HepG2 (cell line): ENCODE measurements at regions not wholly inside any gene's neighbourhood (a gene's known extent, or its start where the extent isn't known, plus 50 kb on each side); places are given as distances from the start of the nearest gene placed in this dataset.

Source experiments
- ATAC-seq: fragments of 200-7000 bp; cut with Tn5 transposase; 3 replicates; pipeline ENCODE4 v1.9.1; 2020; ENCODE audit warnings: mild to moderate bottlenecking, moderate library complexity
- BruUV-seq: library from RNA; stranded (reverse); fragments of 400-500 nt; replicated peaks from 2 replicates; lab custom pipeline; 2021; lab: Mats Ljungman, UMichigan
- CTCF ChIA-PET: fragments of 300-600 bp; formaldehyde crosslinking; extraction: SDS; loops from one replicate; lab custom pipeline; 2021; ENCODE audit warnings: low total read pairs, inconsistent platforms, low intra/inter-chr PET ratio; lab: Yijun Ruan, JAX
- POLR2A ChIA-PET: fragments of 350-600 bp; sonication (Branson Sonifier 250); formaldehyde crosslinking; loops from one replicate; lab custom pipeline; 2020; ENCODE audit warnings: antibody characterized with exemption, inconsistent platforms; lab: Yijun Ruan, JAX
- DNase-seq: peaks from one replicate; pipeline ENCODE4 v3.0.0-alpha.2; 2015; ENCODE audit warnings: low spot score
- FAIRE-seq: peaks from 3 replicates; lab custom pipeline; 2011; peaks lifted over from hg19 to GRCh38; lab: Jason Lieb, UNC
- H2AFZ ChIP-seq: one replicate; pipeline ENCODE4 v1.6.1; 2011; ENCODE audit warnings: low read length, inconsistent platforms
- H3K27ac ChIP-seq: fragments of 300-600 bp; 3 replicates; pipeline ENCODE4 v1.8.0; 2011; ENCODE audit warnings: mixed run types, mild to moderate bottlenecking, mixed read lengths, low read length, inconsistent platforms; ENCODE audit not compliant: insufficient read depth; ENCODE audit errors: extremely low read length
- H3K27me3 ChIP-seq, 2 experiments: fragments of 200-600 bp in 1 of 2; 2 replicates in 1 of 2; 3 replicates in 1 of 2; pipeline versions ENCODE4 v1.6.0 to v1.8.0; 2011; ENCODE audit warnings: low read length in 2 of 2, mild to moderate bottlenecking in 2 of 2, moderate library complexity in 2 of 2, inconsistent platforms in 1 of 2; ENCODE audit not compliant: insufficient read depth in 2 of 2, control insufficient read depth in 1 of 2
- H3K36me3 ChIP-seq, 2 experiments: fragments of 200-600 bp in 1 of 2; replicated peaks in 1 of 2; 2 replicates in 1 of 2; 3 replicates in 1 of 2; pipeline versions ENCODE4 v1.5.1 to v1.8.0; 2011; ENCODE audit warnings: low read length in 2 of 2, inconsistent platforms in 1 of 2; ENCODE audit not compliant: insufficient read depth in 2 of 2, control insufficient read depth in 1 of 2
- H3K4me1 ChIP-seq: 2 replicates; pipeline ENCODE4 v1.5.1; 2012; ENCODE audit warnings: low read length, inconsistent platforms; ENCODE audit not compliant: insufficient read depth
- H3K4me2 ChIP-seq: 2 replicates; pipeline ENCODE4 v1.6.0; 2011; ENCODE audit warnings: low read depth, low read length, inconsistent platforms
- H3K4me3 ChIP-seq, 3 experiments: fragments of 200-600 bp in 1 of 3; sonication (generic), shearing (Covaris generic) in 1 of 3; replicated peaks in 1 of 3; 2 replicates each; pipeline ENCODE4 v1.5.1; 2011 to 2016; ENCODE audit warnings: low read length in 3 of 3, inconsistent platforms in 2 of 3, low read depth in 2 of 3, mild to moderate bottlenecking in 2 of 3, control low read depth in 1 of 3, mixed read lengths in 1 of 3; ENCODE audit not compliant: insufficient read depth in 1 of 3
- H3K79me2 ChIP-seq: one replicate; pipeline ENCODE4 v1.6.1; 2011; ENCODE audit warnings: low read length, inconsistent platforms; ENCODE audit not compliant: insufficient read depth
- H3K9ac ChIP-seq: 2 replicates; pipeline ENCODE4 v1.6.0; 2011; ENCODE audit warnings: mild to moderate bottlenecking, low read depth, low read length, inconsistent platforms; ENCODE audit not compliant: insufficient read depth
- H3K9me3 ChIP-seq: 2 replicates; pipeline ENCODE4 v1.5.1; 2012; ENCODE audit warnings: mild to moderate bottlenecking, low read length
- H4K20me1 ChIP-seq: 2 replicates; pipeline ENCODE4 v1.6.0; 2011; ENCODE audit warnings: inconsistent platforms, mild to moderate bottlenecking, low read length, moderate library complexity; ENCODE audit not compliant: insufficient read depth
- SNAI1 ChIP-seq: sonication (generic); formaldehyde crosslinking; IDR thresholded peaks from 2 replicates; pipeline ENCODE4 v1.5.0; 2020; ENCODE audit warnings: mild to moderate bottlenecking, missing genetic modification reagents, borderline replicate concordance
- STAG1 ChIP-seq: sonication (generic); formaldehyde crosslinking; IDR thresholded peaks from 2 replicates; pipeline ENCODE4 v1.4.0; 2020; ENCODE audit warnings: missing genetic modification reagents
- YEATS4 ChIP-seq: sonication (generic); formaldehyde crosslinking; IDR thresholded peaks from 2 replicates; pipeline ENCODE4 v1.4.0; 2020; ENCODE audit warnings: missing genetic modification reagents, borderline replicate concordance
- ZNF296 ChIP-seq: sonication (generic); formaldehyde crosslinking; conservative IDR thresholded peaks from 2 replicates; pipeline ENCODE4 v1.5.0; 2020; ENCODE audit warnings: mild to moderate bottlenecking, missing genetic modification reagents
- ZSCAN12 ChIP-seq: sonication (generic); formaldehyde crosslinking; IDR thresholded peaks from 2 replicates; pipeline ENCODE4 v1.9.0; 2021; ENCODE audit warnings: mild to moderate bottlenecking, missing genetic modification reagents
- WGBS: methylation state at CpG from one replicate; pipeline ENCODE4 v1.1.6; 2017; ENCODE audit warnings: low lambda C conversion rate; 5-methylcytosine and 5-hydroxymethylcytosine counted together
- in situ Hi-C: cut with HindIII; loops from 2 replicates; pipeline ENCODE4 v1.10.0; 2017; ENCODE audit warnings: low pct_unique_long_range_greater_than_20kb; ENCODE audit not compliant: extremely low pct_ligation_motif_present
- intact Hi-C: fragments of 100-400 bp; cut with micrococcal nuclease; formaldehyde crosslinking; loops from one replicate; pipeline ENCODE4 v1.10.0; 2022; ENCODE audit not compliant: unreplicated experiment
- TF ChIP-seq, protein P1 (sequence below): sonication (generic); formaldehyde crosslinking; IDR thresholded peaks from 2 replicates; pipeline ENCODE4 v1.4.0; 2020; ENCODE audit warnings: missing genetic modification reagents, borderline replicate concordance
- TF ChIP-seq, protein P2 (sequence below): IDR thresholded peaks from 2 replicates; pipeline ENCODE4 v1.6.1; 2016; ENCODE audit warnings: missing biosample characterization, missing genetic modification reagents, low read depth

DNA sequence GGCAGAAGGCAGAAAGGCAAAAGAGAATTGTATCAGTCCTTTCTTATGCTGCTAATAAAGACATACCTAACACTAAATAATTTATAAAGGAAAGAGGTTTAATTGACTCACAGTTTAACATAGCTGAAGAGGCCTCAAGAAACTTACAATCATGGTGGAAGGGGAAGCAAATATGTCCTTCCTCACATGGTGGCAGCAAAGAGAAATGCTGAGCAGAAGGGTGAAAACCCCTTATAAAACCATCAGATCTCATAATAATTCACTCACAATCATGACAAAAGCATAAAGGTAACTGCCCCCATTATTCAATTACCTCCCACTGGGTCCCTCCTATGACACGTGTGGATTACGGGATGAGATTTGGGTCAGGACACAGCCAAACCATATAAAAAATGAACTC, 312.5 kb upstream of the PTGER4 start:
- no peak for DNase-seq
- BruUV-seq: no TSS peak
- ChIA-PET CTCF (no interaction called here), POLR2A (no interaction called here)
- Histone ChIP-seq H3K27ac (no peak overlapping the region), H3K79me2 (no peaks in the 10 kb centered on the region), H3K9me3 (no peaks in the 10 kb centered on the region), H2AFZ (no peak overlapping the region), H3K4me1 (no peaks in the 10 kb centered on the region), H3K27me3 (no peaks in the 10 kb centered on the region), H4K20me1 (no peaks in the 10 kb centered on the region), H3K9ac (no peak overlapping the region), H3K4me2 (no peak overlapping the region), H3K4me3 (no peak overlapping the region), H3K36me3 (no peaks in the 10 kb centered on the region)
- intact Hi-C loops (no loop called here), in situ Hi-C loops (no loop called here)
- FAIRE-seq: no peak
- ATAC-seq: no peak
- TF ChIP-seq STAG1 (CRISPR knock-in tag): peak; percentile 33
- no peak for TF ChIP-seq YEATS4
- 94% methylated on average over 2 of the region's 2 CpGs for WGBS

DNA sequence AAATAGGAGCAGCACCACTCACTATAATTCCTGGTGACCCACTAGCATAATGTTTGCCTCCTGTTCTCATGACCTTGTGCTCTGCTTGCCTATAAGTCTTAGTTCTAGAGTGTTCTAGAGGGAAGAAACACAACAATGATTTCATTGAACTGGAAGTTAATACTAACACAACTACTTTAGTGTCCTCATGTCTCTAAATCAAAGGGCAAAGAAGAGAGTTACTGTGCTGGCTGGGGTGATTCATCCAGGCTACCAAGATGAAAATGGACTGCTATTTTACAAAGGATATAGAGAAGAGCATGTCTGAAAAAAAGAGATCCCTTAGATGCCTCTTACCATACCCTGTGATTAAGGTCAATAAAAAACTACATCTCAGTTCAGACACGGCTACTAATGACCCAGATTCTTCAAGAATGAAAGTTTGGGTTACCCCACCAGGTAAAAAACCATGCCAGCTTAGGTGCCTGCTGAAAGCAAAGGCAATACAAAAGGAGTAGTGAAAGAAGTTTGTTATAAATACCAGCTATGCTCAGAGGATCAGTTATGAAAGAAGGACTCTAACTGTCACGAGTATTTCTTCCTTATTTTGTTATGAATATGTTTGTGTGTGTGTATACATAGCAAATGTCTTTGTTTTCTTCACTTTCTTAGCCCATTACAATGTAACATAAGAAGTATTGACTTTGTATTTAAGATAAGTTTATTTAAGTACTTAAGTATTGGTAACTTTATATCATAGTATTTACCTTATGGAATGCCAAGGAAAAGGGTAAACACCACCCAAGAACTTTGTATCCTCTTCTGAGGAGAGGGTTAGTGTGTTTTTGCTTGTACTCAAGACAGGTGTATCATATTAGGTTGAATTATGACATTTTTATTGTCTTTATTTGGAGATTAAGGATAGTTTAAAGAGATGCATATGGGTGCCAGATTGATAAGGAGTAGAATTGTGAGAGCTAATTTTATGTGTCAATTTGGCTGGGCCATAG, 314.1 kb upstream of the PTGER4 start:
- no peaks in the 10 kb centered on the region for H4K20me1 ChIP-seq
- ChIA-PET POLR2A (no interaction called here), CTCF (no interaction called here)
- no peak overlapping the region for H3K4me2 ChIP-seq
- no peaks in the 10 kb centered on the region for H3K9me3 ChIP-seq
- H3K27ac ChIP-seq: no peak overlapping the region
- H3K27me3 ChIP-seq: no peaks in the 10 kb centered on the region
- ATAC-seq (no peak), DNase-seq (no peak), FAIRE-seq (no peak)
- H3K4me3 ChIP-seq: no peak overlapping the region
- no peaks in the 10 kb centered on the region for H3K4me1 ChIP-seq
- H2AFZ ChIP-seq: no peak overlapping the region
- H3K9ac ChIP-seq: no peak overlapping the region
- 2% methylated on average over 2 of the region's 2 CpGs for WGBS
- no peaks in the 10 kb centered on the region for H3K36me3 ChIP-seq
- in situ Hi-C loops: no loop called here
- intact Hi-C loops: no loop called here
- TF ChIP-seq, protein P1, sequence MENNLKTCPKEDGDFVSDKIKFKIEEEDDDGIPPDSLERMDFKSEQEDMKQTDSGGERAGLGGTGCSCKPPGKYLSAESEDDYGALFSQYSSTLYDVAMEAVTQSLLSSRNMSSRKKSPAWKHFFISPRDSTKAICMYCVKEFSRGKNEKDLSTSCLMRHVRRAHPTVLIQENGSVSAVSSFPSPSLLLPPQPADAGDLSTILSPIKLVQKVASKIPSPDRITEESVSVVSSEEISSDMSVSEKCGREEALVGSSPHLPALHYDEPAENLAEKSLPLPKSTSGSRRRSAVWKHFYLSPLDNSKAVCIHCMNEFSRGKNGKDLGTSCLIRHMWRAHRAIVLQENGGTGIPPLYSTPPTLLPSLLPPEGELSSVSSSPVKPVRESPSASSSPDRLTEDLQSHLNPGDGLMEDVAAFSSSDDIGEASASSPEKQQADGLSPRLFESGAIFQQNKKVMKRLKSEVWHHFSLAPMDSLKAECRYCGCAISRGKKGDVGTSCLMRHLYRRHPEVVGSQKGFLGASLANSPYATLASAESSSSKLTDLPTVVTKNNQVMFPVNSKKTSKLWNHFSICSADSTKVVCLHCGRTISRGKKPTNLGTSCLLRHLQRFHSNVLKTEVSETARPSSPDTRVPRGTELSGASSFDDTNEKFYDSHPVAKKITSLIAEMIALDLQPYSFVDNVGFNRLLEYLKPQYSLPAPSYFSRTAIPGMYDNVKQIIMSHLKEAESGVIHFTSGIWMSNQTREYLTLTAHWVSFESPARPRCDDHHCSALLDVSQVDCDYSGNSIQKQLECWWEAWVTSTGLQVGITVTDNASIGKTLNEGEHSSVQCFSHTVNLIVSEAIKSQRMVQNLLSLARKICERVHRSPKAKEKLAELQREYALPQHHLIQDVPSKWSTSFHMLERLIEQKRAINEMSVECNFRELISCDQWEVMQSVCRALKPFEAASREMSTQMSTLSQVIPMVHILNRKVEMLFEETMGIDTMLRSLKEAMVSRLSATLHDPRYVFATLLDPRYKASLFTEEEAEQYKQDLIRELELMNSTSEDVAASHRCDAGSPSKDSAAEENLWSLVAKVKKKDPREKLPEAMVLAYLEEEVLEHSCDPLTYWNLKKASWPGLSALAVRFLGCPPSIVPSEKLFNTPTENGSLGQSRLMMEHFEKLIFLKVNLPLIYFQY (CRISPR knock-in tag): no peak
- no peak for TF ChIP-seq SNAI1 (CRISPR knock-in tag)
- TF ChIP-seq, protein P2, sequence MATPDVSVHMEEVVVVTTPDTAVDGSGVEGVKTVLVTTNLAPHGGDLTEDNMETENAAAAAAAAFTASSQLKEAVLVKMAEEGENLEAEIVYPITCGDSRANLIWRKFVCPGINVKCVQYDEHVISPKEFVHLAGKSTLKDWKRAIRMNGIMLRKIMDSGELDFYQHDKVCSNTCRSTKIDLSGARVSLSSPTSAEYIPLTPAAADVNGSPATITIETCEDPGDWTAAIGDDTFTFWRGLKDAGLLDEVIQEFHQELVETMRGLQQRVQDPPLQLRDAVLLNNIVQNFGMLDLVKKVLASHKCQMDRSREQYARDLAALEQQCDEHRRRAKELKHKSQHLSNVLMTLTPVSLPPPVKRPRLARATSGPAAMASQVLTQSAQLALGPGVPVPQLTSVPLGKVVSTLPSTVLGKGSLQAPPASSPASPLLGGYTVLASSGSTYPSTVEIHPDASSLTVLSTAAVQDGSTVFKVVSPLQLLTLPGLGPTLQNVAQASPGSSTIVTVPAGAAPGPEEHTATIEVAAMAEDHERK (CRISPR knock-in tag): no peak
- TF ChIP-seq ZNF296: no peak
- TF ChIP-seq ZSCAN12 (CRISPR knock-in tag): no peak
- no peaks in the 10 kb centered on the region for H3K79me2 ChIP-seq
- no TSS peak for BruUV-seq
